Esophagus squamous epithelium (tissue), 5 donors: ENCODE measurements at regions not wholly inside any gene's neighbourhood (a gene's known extent, or its start where the extent isn't known, plus 50 kb on each side); places are given as distances from the start of the nearest gene placed in this dataset.
A peak's percentile ranks its signal among the peaks of the same experiment; 100 is the strongest.

Experiments
- DNase-seq: peaks from one replicate; lab custom pipeline; 2025; lab: John Stamatoyannopoulos, UW
- H3K27ac ChIP-seq, 4 donors: fragments of 200-600 bp; sonication (generic); one replicate each; pipeline ENCODE4 v1.5.1; 2016 to 2019; ENCODE audit warnings: mild to moderate bottlenecking in 1 of 4
- H3K27me3 ChIP-seq, 4 donors: fragments of 200-600 bp; sonication (generic); 1 replicate in 3 of 4; 2 replicates in 1 of 4; pipeline versions ENCODE4 v1.5.1 to v1.6.0; 2017 to 2021; ENCODE audit warnings: antibody characterized with exemption in 1 of 4
- H3K36me3 ChIP-seq, 3 donors: fragments of 200-600 bp; sonication (generic); one replicate each; pipeline ENCODE4 v1.5.1; 2016 to 2019
- H3K4me1 ChIP-seq, 3 donors: fragments of 200-600 bp; sonication (generic); one replicate each; pipeline ENCODE4 v1.5.1; 2017 to 2019
- H3K4me3 ChIP-seq, 4 donors: fragments of 200-600 bp; sonication (generic); 1 replicate in 3 of 4; 2 replicates in 1 of 4; pipeline ENCODE4 v1.5.1; 2016 to 2019; ENCODE audit warnings: mild to moderate bottlenecking in 2 of 4, moderate library complexity in 1 of 4
- H3K9me3 ChIP-seq, 3 donors: fragments of 200-600 bp; sonication (generic); one replicate each; pipeline ENCODE4 v1.5.1; 2016 to 2019
- POLR2A ChIP-seq, 4 donors: fragments of 450-650 bp; IDR thresholded peaks; one replicate each; pipeline ENCODE4 v1.6.1; 2017; ENCODE audit warnings: antibody characterized with exemption in 4 of 4, mild to moderate bottlenecking in 4 of 4, moderate library complexity in 3 of 4
- WGBS, 2 donors: methylation state at CpG; one replicate each; pipeline ENCODE4 v1.1.5; 2018; 5-methylcytosine and 5-hydroxymethylcytosine counted together
- intact Hi-C: fragments of 100-400 bp; cut with DNase I; formaldehyde crosslinking; loops from one replicate; pipeline ENCODE4 v1.15.0; 2022
- TF ChIP-seq, protein P1 (sequence below), 6 experiments: fragments of 450-650 bp in 4 of 6; fragments of 200-600 bp in 2 of 6; sonication (generic) in 2 of 6; IDR thresholded peaks; one replicate each; pipeline ENCODE4 v1.5.1; 2016 to 2019; ENCODE audit warnings: antibody characterized with exemption in 6 of 6, mild to moderate bottlenecking in 4 of 6, moderate library complexity in 4 of 6
- donor health status: DM: yes; HTN: yes; CAD: no.

DNA sequence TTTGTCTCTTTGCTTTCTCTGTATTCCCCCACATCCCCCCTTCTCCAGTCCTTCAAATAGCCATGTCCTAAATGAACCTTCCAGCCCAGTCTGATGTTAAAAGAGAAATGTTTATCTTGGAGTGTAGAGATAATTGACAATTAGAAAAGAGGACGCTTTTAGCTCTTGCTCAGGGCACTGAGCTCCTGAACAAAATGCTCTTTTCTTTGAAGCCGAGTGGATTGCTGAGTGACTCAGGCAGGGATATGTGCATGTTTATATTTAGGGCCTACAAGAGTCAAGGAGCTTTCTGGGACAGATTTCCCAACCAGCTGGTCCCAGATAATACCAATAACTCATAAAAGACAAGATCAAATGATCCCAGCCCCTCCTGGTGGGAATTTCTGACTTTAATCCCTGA, 88.0 kb upstream of the SETBP1 start:
- no peak for DNase-seq
- 34 to 41% methylated on average over 2 of the region's 2 CpGs for WGBS, 2 donors
- H3K4me1 ChIP-seq = peaks cover 0 to 49% (median 13%) of the 10 kb centered on the region in 3 donors
- no peaks in the 10 kb centered on the region for H3K27me3 ChIP-seq
- H3K9me3 ChIP-seq = no peaks in the 10 kb centered on the region
- intact Hi-C loops = no loop called here
- H3K4me3 ChIP-seq = no peak overlapping the region
- H3K27ac ChIP-seq = peak overlapping the region in 2 of 4 donors; percentile 33 to 53
- H3K36me3 ChIP-seq = no peaks in the 10 kb centered on the region
- TF ChIP-seq, protein P1, sequence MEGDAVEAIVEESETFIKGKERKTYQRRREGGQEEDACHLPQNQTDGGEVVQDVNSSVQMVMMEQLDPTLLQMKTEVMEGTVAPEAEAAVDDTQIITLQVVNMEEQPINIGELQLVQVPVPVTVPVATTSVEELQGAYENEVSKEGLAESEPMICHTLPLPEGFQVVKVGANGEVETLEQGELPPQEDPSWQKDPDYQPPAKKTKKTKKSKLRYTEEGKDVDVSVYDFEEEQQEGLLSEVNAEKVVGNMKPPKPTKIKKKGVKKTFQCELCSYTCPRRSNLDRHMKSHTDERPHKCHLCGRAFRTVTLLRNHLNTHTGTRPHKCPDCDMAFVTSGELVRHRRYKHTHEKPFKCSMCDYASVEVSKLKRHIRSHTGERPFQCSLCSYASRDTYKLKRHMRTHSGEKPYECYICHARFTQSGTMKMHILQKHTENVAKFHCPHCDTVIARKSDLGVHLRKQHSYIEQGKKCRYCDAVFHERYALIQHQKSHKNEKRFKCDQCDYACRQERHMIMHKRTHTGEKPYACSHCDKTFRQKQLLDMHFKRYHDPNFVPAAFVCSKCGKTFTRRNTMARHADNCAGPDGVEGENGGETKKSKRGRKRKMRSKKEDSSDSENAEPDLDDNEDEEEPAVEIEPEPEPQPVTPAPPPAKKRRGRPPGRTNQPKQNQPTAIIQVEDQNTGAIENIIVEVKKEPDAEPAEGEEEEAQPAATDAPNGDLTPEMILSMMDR (IDR thresholded peaks at IDR 0.05) = no peak
- TF ChIP-seq POLR2A (IDR thresholded peaks at IDR 0.05) = no peak

DNA sequence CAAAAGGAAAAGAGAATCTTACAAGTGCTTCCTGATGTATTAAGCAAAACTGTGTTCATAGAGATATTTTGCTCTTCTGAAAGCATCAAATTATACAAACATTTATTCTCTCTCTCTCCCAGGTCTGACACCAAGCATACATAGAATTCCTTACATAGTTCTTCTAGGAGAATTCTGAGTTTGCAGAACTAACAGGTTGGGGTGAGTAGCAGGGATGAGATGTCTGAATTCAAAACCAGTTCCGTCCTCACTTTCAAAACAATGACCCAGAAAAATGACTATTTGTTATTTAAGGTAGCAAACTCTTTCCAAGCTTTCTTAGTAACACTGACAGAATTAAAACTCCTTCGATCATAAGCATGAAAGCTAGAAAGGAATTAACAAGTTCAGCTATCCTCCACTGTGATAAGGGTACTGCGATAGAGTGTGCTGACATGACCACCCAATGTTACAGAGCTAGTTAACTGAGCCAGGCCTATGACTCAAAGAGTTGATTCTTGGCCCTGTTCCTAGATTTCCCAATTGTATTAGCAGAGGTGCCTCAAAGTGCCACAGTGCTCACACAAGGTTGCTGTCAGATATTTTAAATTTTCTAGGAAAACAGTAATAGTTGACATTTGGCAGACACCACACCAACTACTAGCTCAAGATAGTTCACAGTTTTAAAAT, 85.8 kb upstream of the SETBP1 start:
- TF ChIP-seq, protein P1 (IDR thresholded peaks at IDR 0.05) = no peak
- no peak for TF ChIP-seq POLR2A (IDR thresholded peaks at IDR 0.05)
- no peaks in the 10 kb centered on the region for H3K36me3 ChIP-seq
- no peak for DNase-seq
- H3K4me3 ChIP-seq = no peak overlapping the region
- no peaks in the 10 kb centered on the region for H3K27me3 ChIP-seq
- intact Hi-C loops = no loop called here
- H3K9me3 ChIP-seq = no peaks in the 10 kb centered on the region
- 41 to 59% methylated on average over 3 of the region's 3 CpGs for whole genome bisulfite sequencing, 2 donors
- no peak overlapping the region for H3K27ac ChIP-seq
- H3K4me1 ChIP-seq = peaks cover 0 to 47% (median 12%) of the 10 kb centered on the region in 3 donors

DNA sequence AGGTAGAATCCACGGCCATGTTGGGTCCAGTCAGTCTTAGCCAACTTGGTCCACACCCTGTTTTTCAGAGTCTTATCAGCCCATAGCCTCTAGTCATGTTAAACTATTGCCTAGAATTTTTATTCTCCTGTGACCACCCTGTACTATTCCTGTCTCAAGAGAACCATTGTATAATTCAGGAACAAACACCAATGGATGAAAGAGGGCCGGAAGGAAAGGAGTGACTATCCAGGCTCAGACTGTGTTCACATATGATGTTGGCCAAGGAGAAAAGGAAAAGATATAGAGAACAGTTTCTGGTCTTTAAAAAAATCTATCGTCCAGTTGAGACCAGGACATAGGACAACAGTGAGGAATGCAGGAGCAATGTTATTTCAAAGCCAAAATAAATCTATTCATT, 82.9 kb upstream of the SETBP1 start:
- Histone ChIP-seq H3K27me3 (no peaks in the 10 kb centered on the region), H3K4me1 (peaks cover 5 to 61% (median 10%) of the 10 kb centered on the region in 3 donors), H3K9me3 (no peaks in the 10 kb centered on the region), H3K27ac (no peak overlapping the region), H3K4me3 (no peak overlapping the region), H3K36me3 (no peaks in the 10 kb centered on the region)
- intact Hi-C loops = no loop called here
- 79 to 82% methylated on average over 3 of the region's 3 CpGs for WGBS, 2 donors
- TF ChIP-seq, protein P1 (IDR thresholded peaks at IDR 0.05) = no peak
- TF ChIP-seq POLR2A (IDR thresholded peaks at IDR 0.05) = no peak
- DNase-seq = no peak

DNA sequence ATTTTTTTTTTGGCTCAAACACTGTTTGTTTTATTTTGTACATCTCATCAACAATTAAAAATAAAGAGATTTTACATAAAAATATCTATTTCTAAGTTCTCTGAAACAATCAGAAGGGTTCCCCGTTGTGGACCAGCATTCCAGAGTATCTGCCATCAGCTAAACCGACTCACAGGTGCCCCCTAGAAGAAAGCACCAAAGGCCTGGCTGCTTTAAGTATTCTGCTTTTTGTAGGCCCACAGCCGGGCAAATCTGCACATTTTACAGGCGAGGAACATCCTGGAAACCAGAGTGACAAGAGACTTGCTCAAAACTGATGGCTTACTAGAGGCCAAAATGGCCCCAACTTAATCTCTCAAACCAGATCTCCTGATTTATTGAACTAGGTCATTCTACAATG, 82.2 kb upstream of the SETBP1 start:
- DNase-seq = no peak
- Histone ChIP-seq H3K9me3 (no peaks in the 10 kb centered on the region), H3K27ac (no peak overlapping the region), H3K4me3 (no peak overlapping the region), H3K27me3 (no peaks in the 10 kb centered on the region), H3K36me3 (no peaks in the 10 kb centered on the region), H3K4me1 (peaks cover 5 to 59% (median 10%) of the 10 kb centered on the region in 3 donors)
- TF ChIP-seq POLR2A (IDR thresholded peaks at IDR 0.05) = no peak
- intact Hi-C loops = no loop called here
- WGBS, 2 donors = 80 to 85% methylated on average over 3 to 4 of the region's 4 CpGs

DNA sequence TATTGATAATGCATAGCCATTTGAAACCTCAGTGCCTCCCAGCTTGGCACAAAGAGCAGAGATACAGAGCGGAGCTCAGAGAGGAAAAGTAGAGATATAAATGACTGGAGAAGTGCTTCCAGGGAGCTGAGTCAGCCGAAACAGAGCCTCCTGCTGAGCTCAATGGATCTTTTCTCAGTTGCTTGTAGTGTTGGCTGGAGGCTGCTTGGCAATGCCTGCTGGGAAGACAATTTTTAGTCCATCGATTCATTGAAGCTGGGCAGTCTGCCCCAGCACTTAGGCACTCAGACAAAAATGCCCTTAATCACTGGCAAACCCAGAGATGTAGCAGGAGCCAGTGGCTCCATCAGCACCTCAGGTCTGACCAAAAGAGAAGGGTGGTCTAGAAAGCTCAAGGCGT, 81.3 kb upstream of the SETBP1 start:
- WGBS, 2 donors = 48 to 49% methylated on average over 4 of the region's 4 CpGs
- intact Hi-C loops = no loop called here
- no peak for DNase-seq
- Histone ChIP-seq H3K4me3 (no peak overlapping the region), H3K9me3 (no peaks in the 10 kb centered on the region), H3K4me1 (peaks cover 5 to 59% (median 10%) of the 10 kb centered on the region in 3 donors), H3K27ac (peak overlapping the region in 2 of 4 donors; percentile 41 to 45), H3K36me3 (no peaks in the 10 kb centered on the region), H3K27me3 (no peaks in the 10 kb centered on the region)
- no peak for TF ChIP-seq POLR2A (IDR thresholded peaks at IDR 0.05)
- TF ChIP-seq, protein P1 (IDR thresholded peaks at IDR 0.05) = no peak
